SK-N-SH (cell line): ENCODE measurements at regions not wholly inside any gene's neighbourhood (a gene's known extent, or its start where the extent isn't known, plus 50 kb on each side); places are given as distances from the start of the nearest gene placed in this dataset.

Experiments
- CTCF ChIA-PET: fragments of 300-600, 350-600 bp; formaldehyde crosslinking; extraction: SDS; loops from one replicate; lab custom pipeline; 2021; lab: Yijun Ruan, JAX
- POLR2A ChIA-PET: fragments of 350-600 bp; sonication (Branson Sonifier 250); formaldehyde crosslinking; extraction: SDS; loops from one replicate; lab custom pipeline; 2020; ENCODE audit warnings: antibody characterized with exemption, inconsistent platforms; lab: Yijun Ruan, JAX
- DNase-seq: peaks from one replicate; pipeline ENCODE4 v3.0.0; 2012
- H2AFZ ChIP-seq: fragments of 200-600 bp; sonication (generic); 2 replicates; pipeline ENCODE4 v1.8.1; 2016; ENCODE audit warnings: antibody characterized with exemption, mild to moderate bottlenecking, low read depth
- H3F3A ChIP-seq: fragments of 200-600 bp; sonication (generic); replicated peaks from 2 replicates; pipeline ENCODE3; 2016; ENCODE audit warnings: antibody characterized with exemption, mild to moderate bottlenecking; ENCODE audit not compliant: insufficient read depth
- H3K27ac ChIP-seq, 2 experiments: fragments of 200-500 bp in 1 of 2; fragments of 200-600 bp in 1 of 2; sonication (Bioruptor generic) in 1 of 2; sonication (generic), shearing (Covaris generic) in 1 of 2; 2 replicates each; pipeline versions ENCODE4 v1.5.1 to v1.6.1; 2014 to 2016; ENCODE audit warnings: low read depth in 2 of 2, inconsistent platforms in 1 of 2, low read length in 1 of 2, mild to moderate bottlenecking in 1 of 2, mixed read lengths in 1 of 2
- H3K27me3 ChIP-seq: fragments of 200-600 bp; sonication (generic), shearing (Covaris generic); 2 replicates; pipeline ENCODE4 v1.6.1; 2016; ENCODE audit warnings: mixed run types; ENCODE audit not compliant: insufficient read depth
- H3K36me3 ChIP-seq, 2 experiments: fragments of 200-500 bp in 1 of 2; fragments of 200-600 bp in 1 of 2; sonication (Bioruptor generic) in 1 of 2; sonication (generic) in 1 of 2; replicated peaks in 1 of 2; 2 replicates each; pipeline versions ENCODE3 to v1.5.1; 2014 to 2016; ENCODE audit warnings: low read length in 1 of 2, mild to moderate bottlenecking in 1 of 2; ENCODE audit not compliant: insufficient read depth in 2 of 2, control insufficient read depth in 1 of 2
- H3K4me1 ChIP-seq, 2 experiments: fragments of 200-500 bp in 1 of 2; fragments of 200-600 bp in 1 of 2; sonication (Bioruptor generic) in 1 of 2; sonication (generic), shearing (Covaris generic) in 1 of 2; 2 replicates each; pipeline versions ENCODE4 v1.5.1 to v1.6.1; 2014 to 2016; ENCODE audit warnings: low read depth in 1 of 2, low read length in 1 of 2, mixed run types in 1 of 2; ENCODE audit not compliant: insufficient read depth in 2 of 2, control insufficient read depth in 1 of 2
- H3K4me2 ChIP-seq: fragments of 200-600 bp; sonication (generic), shearing (Covaris generic); 2 replicates; pipeline ENCODE4 v1.6.1; 2017; ENCODE audit warnings: mixed run types
- H3K4me3 ChIP-seq, 2 experiments: fragments of 200-500 bp in 1 of 2; fragments of 200-600 bp in 1 of 2; sonication (Bioruptor generic) in 1 of 2; sonication (generic), shearing (Covaris generic) in 1 of 2; 2 replicates each; pipeline versions ENCODE4 v1.5.1 to v1.8.1; 2014 to 2016; ENCODE audit warnings: low read depth in 2 of 2, inconsistent platforms in 1 of 2, low read length in 1 of 2, mild to moderate bottlenecking in 1 of 2, mixed read lengths in 1 of 2, moderate library complexity in 1 of 2
- H3K79me2 ChIP-seq: fragments of 200-600 bp; sonication (generic); 2 replicates; pipeline ENCODE4 v1.8.1; 2017; ENCODE audit warnings: mild to moderate bottlenecking; ENCODE audit not compliant: insufficient read depth
- H3K9ac ChIP-seq: fragments of 200-600 bp; sonication (generic); 2 replicates; pipeline ENCODE4 v1.6.1; 2017; ENCODE audit warnings: mixed run types
- H3K9me2 ChIP-seq: fragments of 200-600 bp; sonication (generic); 2 replicates; pipeline ENCODE4 v1.6.1; 2017; ENCODE audit warnings: mixed run types
- H3K9me3 ChIP-seq: fragments of 200-600 bp; sonication (generic); 2 replicates; pipeline ENCODE4 v1.6.1; 2017; ENCODE audit warnings: mixed run types, mild to moderate bottlenecking, moderate library complexity
- H4K20me1 ChIP-seq: fragments of 200-600 bp; sonication (generic); 2 replicates; pipeline ENCODE4 v1.6.1; 2017; ENCODE audit warnings: mild to moderate bottlenecking, mixed run types; ENCODE audit not compliant: insufficient read depth
- CHD2 ChIP-seq: fragments of 150-350 bp; IDR thresholded peaks from 2 replicates; pipeline ENCODE4 v1.6.1; 2018; ENCODE audit warnings: low read length; ENCODE audit not compliant: partially characterized antibody
- ELF1 ChIP-seq: IDR thresholded peaks from 2 replicates; pipeline ENCODE4 v1.4.0; 2012
- EP300 ChIP-seq, 2 experiments: IDR thresholded peaks; 2 replicates each; pipeline versions ENCODE4 v1.4.0 to v1.6.1; 2012; ENCODE audit warnings: borderline replicate concordance in 1 of 2, low read depth in 1 of 2, low read length in 1 of 2
- EZH2phosphoT487 ChIP-seq: fragments of 200-600 bp; sonication (generic); IDR thresholded peaks from 2 replicates; pipeline ENCODE4 v1.6.1; 2017; ENCODE audit warnings: low read depth, mixed run types, mild to moderate bottlenecking, antibody characterized with exemption, moderate library complexity, borderline replicate concordance
- FOXJ3 ChIP-seq: sonication (generic); formaldehyde crosslinking; IDR thresholded peaks from 2 replicates; pipeline ENCODE4 v1.5.1; 2020; ENCODE audit warnings: mild to moderate bottlenecking, missing genetic modification reagents
- GABPA ChIP-seq: IDR thresholded peaks from 2 replicates; pipeline ENCODE4 v1.4.0; 2012; ENCODE audit warnings: low read depth, mild to moderate bottlenecking
- GATA2 ChIP-seq: sonication (generic); formaldehyde crosslinking; IDR thresholded peaks from 2 replicates; pipeline ENCODE4 v1.5.0; 2020; ENCODE audit warnings: mild to moderate bottlenecking, missing genetic modification reagents
- JUND ChIP-seq: IDR thresholded peaks from 2 replicates; pipeline ENCODE4 v1.4.0; 2012
- MEF2A ChIP-seq: IDR thresholded peaks from 2 replicates; pipeline ENCODE4 v1.4.0; 2012; ENCODE audit warnings: low read depth, borderline replicate concordance
- NFIC ChIP-seq: IDR thresholded peaks from 2 replicates; pipeline ENCODE4 v1.4.0; 2012; ENCODE audit warnings: borderline replicate concordance
- NRF1 ChIP-seq: IDR thresholded peaks from 2 replicates; pipeline ENCODE4 v1.6.1; 2012; ENCODE audit warnings: low read depth, mild to moderate bottlenecking, low read length
- POLR2AphosphoS5 ChIP-seq: IDR thresholded peaks from 2 replicates; pipeline ENCODE4 v1.6.1; 2012; ENCODE audit warnings: low read depth, low read length
- RAD21 ChIP-seq: IDR thresholded peaks from 2 replicates; pipeline ENCODE4 v1.6.1; 2012; ENCODE audit warnings: mild to moderate bottlenecking, low read length
- RCOR1 ChIP-seq: fragments of 150-350 bp; IDR thresholded peaks from 2 replicates; pipeline ENCODE4 v1.6.1; 2017; ENCODE audit warnings: antibody characterized with exemption, low read length
- RXRA ChIP-seq: IDR thresholded peaks from 2 replicates; pipeline ENCODE4 v1.4.0; 2012; ENCODE audit warnings: low read depth, mild to moderate bottlenecking, borderline replicate concordance
- SIN3A ChIP-seq: IDR thresholded peaks from 2 replicates; pipeline ENCODE4 v1.6.1; 2012; ENCODE audit warnings: low read depth, mild to moderate bottlenecking, low read length, moderate library complexity, borderline replicate concordance
- SMC3 ChIP-seq: IDR thresholded peaks from 2 replicates; pipeline ENCODE4 v1.6.1; 2012; ENCODE audit warnings: low read depth, low read length, improper control_type of control experiment
- TAF1 ChIP-seq: IDR thresholded peaks from 2 replicates; pipeline ENCODE4 v1.6.1; 2012; ENCODE audit warnings: low read depth, mild to moderate bottlenecking, low read length, moderate library complexity, borderline replicate concordance
- TCF12 ChIP-seq: IDR thresholded peaks from 2 replicates; pipeline ENCODE4 v1.4.0; 2012
- TEAD4 ChIP-seq: IDR thresholded peaks from 2 replicates; pipeline ENCODE4 v1.4.0; 2012; ENCODE audit warnings: mild to moderate bottlenecking, borderline replicate concordance; ENCODE audit not compliant: insufficient read depth
- USF1 ChIP-seq: IDR thresholded peaks from 2 replicates; pipeline ENCODE4 v1.4.0; 2012; ENCODE audit warnings: low read depth, borderline replicate concordance
- USF2 ChIP-seq: fragments of 150-350 bp; IDR thresholded peaks from 2 replicates; pipeline ENCODE4 v1.6.1; 2017; ENCODE audit warnings: antibody characterized with exemption, low read length, low read depth, borderline replicate concordance
- YY1 ChIP-seq: IDR thresholded peaks from 2 replicates; pipeline ENCODE4 v1.4.0; 2012; ENCODE audit warnings: low read depth, mild to moderate bottlenecking
- whole genome bisulfite sequencing: methylation state at CpG from one replicate; pipeline ENCODE4 v1.1.6; 2017; ENCODE audit warnings: low lambda C conversion rate; 5-methylcytosine and 5-hydroxymethylcytosine counted together

- Histone ChIP-seq H3K27ac (no peak overlapping the region), H3K36me3 (no peaks in the 10 kb centered on the region), H3K4me1 (peaks cover 0 to 6% of the 10 kb centered on the region in 2 experiments; a peak in 1 of 4 replicates), H3K9me3 (no peaks in the 10 kb centered on the region), H3K27me3 (no peaks in the 10 kb centered on the region), H4K20me1 (no peaks in the 10 kb centered on the region), H3F3A (no peaks in the 10 kb centered on the region), H3K9ac (no peak overlapping the region), H3K4me2 (no peak overlapping the region), H3K79me2 (no peaks in the 10 kb centered on the region), H2AFZ (no peak overlapping the region), H3K4me3 (no peak overlapping the region), H3K9me2 (0 out of 2 replicates have a peak, but pooled peaks cover 4% of the 10 kb centered on the region)
- POLR2A ChIA-PET = no interaction called here
- CTCF ChIA-PET = no interaction called here
- no peak for DNase-seq
- WGBS = 86% methylated on average over 5 of the region's 5 CpGs
- TF ChIP-seq RCOR1 (no peak), EP300 (IDR thresholded peaks at IDR 0.05; ENCODE audit: borderline replicate concordance in 1 of 2, low read depth in 1 of 2, low read length in 1 of 2) (no peak)
These were observed 601.7 kb upstream of the AGTR1 start for GRCh38 chr3:148095962-148096361.

- CTCF ChIA-PET = interaction anchor here (0.6 kb wide), 1 partner anchor 262 kb away, joined by 3 read pairs; no protein-coding TSS in a partner anchor
These were observed 597.2 kb upstream of the AGTR1 start for GRCh38 chr3:148100476-148100875.

GRCh38 chr3:148101061-148101460 is 596.6 kb upstream of the AGTR1 start:
- H3K4me1 ChIP-seq = peaks cover 0 to 3% of the 10 kb centered on the region in 2 experiments; a peak in 1 of 4 replicates
- H3K9me2 ChIP-seq = no peaks in the 10 kb centered on the region
- ChIA-PET CTCF (interaction anchor here (0.6 to 1.3 kb wide), 3 partner anchors 23 to 909 kb away, joined by 3 to 5 read pairs (median 3); no protein-coding TSS in a partner anchor), POLR2A (no interaction called here)
- TF ChIP-seq RXRA (no peak), USF1 (no peak), GABPA (no peak), TCF12 (no peak), EZH2phosphoT487 (no peak), SIN3A (no peak), MEF2A (no peak), RCOR1 (no peak), YY1 (no peak), USF2 (no peak), RAD21 (no peak), SMC3 (no peak), POLR2AphosphoS5 (no peak), NFIC (no peak), TEAD4 (no peak), JUND (no peak), GATA2 (CRISPR knock-in tag) (no peak), CHD2 (no peak), FOXJ3 (CRISPR knock-in tag) (no peak)
- H3K27me3 ChIP-seq = no peaks in the 10 kb centered on the region
- peak overlapping the region in 1 of 2 experiments; percentile 22; a peak in 1 of 4 replicates for H3K27ac ChIP-seq
- no peaks in the 10 kb centered on the region for H3K79me2 ChIP-seq
- no peaks in the 10 kb centered on the region for H4K20me1 ChIP-seq
- H3K4me3 ChIP-seq = no peak overlapping the region
- peak; percentile 6 for DNase-seq
- 10% methylated on average over 1 of the region's 1 CpG for WGBS
- H2AFZ ChIP-seq = peak overlapping the region; percentile 8; the same call in 1 of the 2 replicates
- H3K4me2 ChIP-seq = no peak overlapping the region
- no peak overlapping the region for H3K9ac ChIP-seq
- no peaks in the 10 kb centered on the region for H3K9me3 ChIP-seq
- peaks cover 4% of the 10 kb centered on the region for H3F3A ChIP-seq
- H3K36me3 ChIP-seq = no peaks in the 10 kb centered on the region

More at GRCh38 chr3:148100476-148100875, 597.2 kb upstream of the AGTR1 start:
- Histone ChIP-seq H3K4me1 (peaks cover 0 to 3% of the 10 kb centered on the region in 2 experiments; a peak in 1 of 4 replicates), H3K9me2 (no peaks in the 10 kb centered on the region), H3K27ac (no peak overlapping the region; a peak in 1 of 4 replicates), H3K9me3 (no peaks in the 10 kb centered on the region), H3K27me3 (no peaks in the 10 kb centered on the region), H3K4me2 (no peak overlapping the region), H4K20me1 (no peaks in the 10 kb centered on the region), H3K9ac (no peak overlapping the region), H3K4me3 (no peak overlapping the region), H3K36me3 (no peaks in the 10 kb centered on the region), H2AFZ (no peak overlapping the region), H3F3A (peaks cover 4% of the 10 kb centered on the region), H3K79me2 (no peaks in the 10 kb centered on the region)
- POLR2A ChIA-PET = no interaction called here
- no peak for TF ChIP-seq MEF2A
- no peak for TF ChIP-seq TAF1
- no peak for TF ChIP-seq NRF1
- TF ChIP-seq ELF1 = no peak
- TF ChIP-seq JUND = no peak
- DNase-seq = no peak
